ENCODE measurements at regions not wholly inside any gene's neighbourhood (a gene's known extent, or its start where the extent isn't known, plus 50 kb on each side); places are given as distances from the start of the nearest gene placed in this dataset.

DNA sequence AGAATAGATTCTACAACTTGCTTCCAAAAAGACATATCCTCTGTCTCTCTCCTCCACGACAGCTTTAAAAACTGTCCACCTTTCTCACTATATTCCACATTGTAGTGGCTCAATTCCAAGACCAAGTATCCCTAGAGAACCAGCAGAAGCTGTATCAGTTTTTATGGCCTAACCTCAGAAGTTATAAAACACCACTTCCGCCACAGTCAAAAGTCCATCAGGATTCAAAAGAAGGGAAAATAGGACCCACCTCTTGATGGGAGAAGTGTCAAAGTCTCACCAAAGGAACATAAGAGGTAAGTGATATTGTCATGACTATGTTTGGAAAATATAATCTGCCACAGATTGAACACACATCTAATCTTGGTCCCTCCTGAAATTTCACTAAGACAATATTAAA is 299.2 kb upstream of the RGMB start:
- Mint-ChIP-seq H3K9me3 (peaks cover 0 to 7% (median 2%) of the 10 kb centered on the region in 7 donors), H3K4me1 (no peaks in the 10 kb centered on the region), H3K4me3 (no peak overlapping the region), H3K27ac (no peak overlapping the region), H3K27me3 (ENCODE audit: low read depth in 3 of 3) (no peaks in the 10 kb centered on the region), H3K36me3 (no peaks in the 10 kb centered on the region)
- TF ChIP-seq, protein P1, sequence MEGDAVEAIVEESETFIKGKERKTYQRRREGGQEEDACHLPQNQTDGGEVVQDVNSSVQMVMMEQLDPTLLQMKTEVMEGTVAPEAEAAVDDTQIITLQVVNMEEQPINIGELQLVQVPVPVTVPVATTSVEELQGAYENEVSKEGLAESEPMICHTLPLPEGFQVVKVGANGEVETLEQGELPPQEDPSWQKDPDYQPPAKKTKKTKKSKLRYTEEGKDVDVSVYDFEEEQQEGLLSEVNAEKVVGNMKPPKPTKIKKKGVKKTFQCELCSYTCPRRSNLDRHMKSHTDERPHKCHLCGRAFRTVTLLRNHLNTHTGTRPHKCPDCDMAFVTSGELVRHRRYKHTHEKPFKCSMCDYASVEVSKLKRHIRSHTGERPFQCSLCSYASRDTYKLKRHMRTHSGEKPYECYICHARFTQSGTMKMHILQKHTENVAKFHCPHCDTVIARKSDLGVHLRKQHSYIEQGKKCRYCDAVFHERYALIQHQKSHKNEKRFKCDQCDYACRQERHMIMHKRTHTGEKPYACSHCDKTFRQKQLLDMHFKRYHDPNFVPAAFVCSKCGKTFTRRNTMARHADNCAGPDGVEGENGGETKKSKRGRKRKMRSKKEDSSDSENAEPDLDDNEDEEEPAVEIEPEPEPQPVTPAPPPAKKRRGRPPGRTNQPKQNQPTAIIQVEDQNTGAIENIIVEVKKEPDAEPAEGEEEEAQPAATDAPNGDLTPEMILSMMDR (IDR thresholded peaks at IDR 0.05): no peak
- H3K4me1 ChIP-seq (ENCODE audit: control insufficient read depth in 1 of 2, insufficient read depth in 2 of 2, low read length in 2 of 2): no peaks in the 10 kb centered on the region
- H2AFZ ChIP-seq (ENCODE audit: insufficient read depth, low read depth, low read length, poor library complexity, severe bottlenecking): no peak overlapping the region
- DNase-seq: no peak
- WGBS (ENCODE audit: insufficient coverage): 75% methylated on average over 1 of the region's 2 CpGs
- no peak overlapping the region for H3K4me3 ChIP-seq (replicated peaks in 1 of 3; ENCODE audit: low read depth in 2 of 3, low read length in 3 of 3)
- no peaks in the 10 kb centered on the region for H3K79me2 ChIP-seq (ENCODE audit: insufficient read depth, low read length)
- intact Hi-C loops (cut with micrococcal nuclease): no loop called here
- H3K9ac ChIP-seq (ENCODE audit: insufficient read depth, low read length, poor library complexity, severe bottlenecking): no peak overlapping the region
- no peaks in the 10 kb centered on the region for H3K9me3 ChIP-seq (replicated peaks in 1 of 2; ENCODE audit: control insufficient read depth in 1 of 2, insufficient read depth in 1 of 2, low read length in 2 of 2)
- no peaks in the 10 kb centered on the region for H4K20me1 ChIP-seq (ENCODE audit: insufficient read depth, low read length)
- no peak overlapping the region for H3K4me2 ChIP-seq (replicated peaks; ENCODE audit: extremely low read depth, low read length, poor library complexity, severe bottlenecking)
- no peaks in the 10 kb centered on the region for H3K36me3 ChIP-seq (replicated peaks in 1 of 2; ENCODE audit: control insufficient read depth in 1 of 2, insufficient read depth in 2 of 2, low read length in 2 of 2)
- H3K27me3 ChIP-seq (ENCODE audit: control insufficient read depth in 2 of 2, insufficient read depth in 2 of 2, low read length in 2 of 2): no peaks in the 10 kb centered on the region
- H3K27ac ChIP-seq (ENCODE audit: low read depth in 1 of 2, low read length in 2 of 2): no peak overlapping the region

DNA sequence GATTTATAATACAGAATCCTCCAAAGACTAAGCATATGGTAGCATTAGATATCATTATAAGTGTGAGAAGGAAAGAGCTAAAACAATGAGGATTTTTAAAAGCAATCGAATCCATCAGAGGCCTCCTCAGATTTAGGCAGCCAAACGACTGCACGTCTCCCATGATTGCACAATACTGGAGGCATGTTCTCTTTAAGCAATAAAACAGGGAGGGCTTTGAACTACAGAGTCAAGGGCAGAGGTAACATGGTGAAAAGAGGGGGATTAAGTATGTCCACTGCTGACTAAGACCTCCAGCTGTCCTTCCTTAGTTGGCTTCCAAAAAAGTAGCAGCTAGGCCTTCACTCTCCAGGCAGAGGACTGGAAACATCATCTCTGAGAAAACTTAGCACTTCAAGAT is 298.7 kb upstream of the RGMB start:
- TF ChIP-seq, protein P1 (IDR thresholded peaks at IDR 0.05): no peak
- H3K27ac Mint-ChIP-seq: no peak overlapping the region
- no peaks in the 10 kb centered on the region for H3K4me1 Mint-ChIP-seq
- Histone ChIP-seq H3K9ac (ENCODE audit: insufficient read depth, low read length, poor library complexity, severe bottlenecking) (no peak overlapping the region), H4K20me1 (ENCODE audit: insufficient read depth, low read length) (no peaks in the 10 kb centered on the region), H3K79me2 (ENCODE audit: insufficient read depth, low read length) (no peaks in the 10 kb centered on the region), H3K27ac (ENCODE audit: low read depth in 1 of 2, low read length in 2 of 2) (no peak overlapping the region), H3K4me1 (ENCODE audit: control insufficient read depth in 1 of 2, insufficient read depth in 2 of 2, low read length in 2 of 2) (no peaks in the 10 kb centered on the region), H3K27me3 (ENCODE audit: control insufficient read depth in 2 of 2, insufficient read depth in 2 of 2, low read length in 2 of 2) (no peaks in the 10 kb centered on the region), H2AFZ (ENCODE audit: insufficient read depth, low read depth, low read length, poor library complexity, severe bottlenecking) (no peak overlapping the region), H3K36me3 (replicated peaks in 1 of 2; ENCODE audit: control insufficient read depth in 1 of 2, insufficient read depth in 2 of 2, low read length in 2 of 2) (no peaks in the 10 kb centered on the region), H3K4me3 (replicated peaks in 1 of 3; ENCODE audit: low read depth in 2 of 3, low read length in 3 of 3) (no peak overlapping the region), H3K4me2 (replicated peaks; ENCODE audit: extremely low read depth, low read length, poor library complexity, severe bottlenecking) (no peak overlapping the region), H3K9me3 (replicated peaks in 1 of 2; ENCODE audit: control insufficient read depth in 1 of 2, insufficient read depth in 1 of 2, low read length in 2 of 2) (no peaks in the 10 kb centered on the region)
- H3K27me3 Mint-ChIP-seq (ENCODE audit: low read depth in 3 of 3): peaks cover 0 to under 1% (median 0%) of the 10 kb centered on the region in 3 donors
- peaks cover 0 to 3% (median 0%) of the 10 kb centered on the region in 7 donors for H3K9me3 Mint-ChIP-seq
- intact Hi-C loops (cut with micrococcal nuclease): no loop called here
- no peak overlapping the region for H3K4me3 Mint-ChIP-seq
- no peak for DNase-seq
- H3K36me3 Mint-ChIP-seq: no peaks in the 10 kb centered on the region
- WGBS (ENCODE audit: insufficient coverage): 80% methylated on average over 3 of the region's 3 CpGs
